Loucy (cell line): ENCODE measurements at regions not wholly inside any gene's neighbourhood (a gene's known extent, or its start where the extent isn't known, plus 50 kb on each side); places are given as distances from the start of the nearest gene placed in this dataset.

Experiments used
- EZH2phosphoT487 ChIP-seq: fragments of 200-600 bp; IDR thresholded peaks from 2 replicates; pipeline ENCODE4 v1.6.1; 2018; ENCODE audit warnings: antibody characterized with exemption, mild to moderate bottlenecking, moderate library complexity, borderline replicate concordance
- TF ChIP-seq, protein P1 (sequence below): fragments of 200-600 bp; sonication (generic); conservative IDR thresholded peaks from 2 replicates; pipeline ENCODE4 v1.5.1; 2014; ENCODE audit warnings: mild to moderate bottlenecking, antibody characterized with exemption, low read length

DNA sequence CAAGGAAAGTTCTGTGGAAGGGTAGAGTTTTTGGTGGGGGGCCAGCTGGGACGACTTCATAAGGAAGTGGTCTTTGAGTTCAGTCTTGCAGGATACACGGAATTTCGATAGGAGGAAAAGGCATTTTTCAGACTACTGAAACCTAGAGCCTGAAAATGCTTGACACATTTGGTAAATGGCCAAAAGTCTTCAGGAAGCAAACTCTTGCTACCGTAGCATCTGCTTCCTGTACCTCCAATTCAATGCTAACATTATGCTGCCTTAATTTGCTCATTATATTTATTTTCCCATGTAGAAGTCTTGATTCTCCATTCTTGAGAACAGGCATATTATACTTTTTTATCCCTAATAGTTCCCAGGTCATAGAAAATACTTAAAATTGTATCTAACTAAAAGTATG lies 129.3 kb upstream of the MED13 start:
- TF ChIP-seq, protein P1, sequence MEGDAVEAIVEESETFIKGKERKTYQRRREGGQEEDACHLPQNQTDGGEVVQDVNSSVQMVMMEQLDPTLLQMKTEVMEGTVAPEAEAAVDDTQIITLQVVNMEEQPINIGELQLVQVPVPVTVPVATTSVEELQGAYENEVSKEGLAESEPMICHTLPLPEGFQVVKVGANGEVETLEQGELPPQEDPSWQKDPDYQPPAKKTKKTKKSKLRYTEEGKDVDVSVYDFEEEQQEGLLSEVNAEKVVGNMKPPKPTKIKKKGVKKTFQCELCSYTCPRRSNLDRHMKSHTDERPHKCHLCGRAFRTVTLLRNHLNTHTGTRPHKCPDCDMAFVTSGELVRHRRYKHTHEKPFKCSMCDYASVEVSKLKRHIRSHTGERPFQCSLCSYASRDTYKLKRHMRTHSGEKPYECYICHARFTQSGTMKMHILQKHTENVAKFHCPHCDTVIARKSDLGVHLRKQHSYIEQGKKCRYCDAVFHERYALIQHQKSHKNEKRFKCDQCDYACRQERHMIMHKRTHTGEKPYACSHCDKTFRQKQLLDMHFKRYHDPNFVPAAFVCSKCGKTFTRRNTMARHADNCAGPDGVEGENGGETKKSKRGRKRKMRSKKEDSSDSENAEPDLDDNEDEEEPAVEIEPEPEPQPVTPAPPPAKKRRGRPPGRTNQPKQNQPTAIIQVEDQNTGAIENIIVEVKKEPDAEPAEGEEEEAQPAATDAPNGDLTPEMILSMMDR: no peak
- TF ChIP-seq EZH2phosphoT487: no peak
